ENCODE measurements at regions not wholly inside any gene's neighbourhood (a gene's known extent, or its start where the extent isn't known, plus 50 kb on each side); places are given as distances from the start of the nearest gene placed in this dataset.

GRCh38 chr9:103068753-103069152 is 73.6 kb downstream of the CYLC2 start:
- TF ChIP-seq CTCF (IDR thresholded peaks at IDR 0.05; ENCODE audit: low read depth, low read length) = no peak
- no peak for DNase-seq (ENCODE audit: extremely low read depth, low read depth)

GRCh38 chr9:103078581-103078980 is 83.4 kb downstream of the CYLC2 start:
- no peak for TF ChIP-seq CTCF (IDR thresholded peaks at IDR 0.05; ENCODE audit: low read depth, low read length)
- DNase-seq (ENCODE audit: extremely low read depth, low read depth) = no peak

- TF ChIP-seq CTCF (IDR thresholded peaks at IDR 0.05; ENCODE audit: low read depth, low read length) = no peak
- DNase-seq (ENCODE audit: extremely low read depth, low read depth) = no peak
Observed at GRCh38 chr9:103082494-103082893, 87.4 kb downstream of the CYLC2 start.

GRCh38 chr9:103089357-103089756 is 94.2 kb downstream of the CYLC2 start:
- DNase-seq (ENCODE audit: extremely low read depth, low read depth) = no peak

GRCh38 chr9:103104101-103104500 is 109.0 kb downstream of the CYLC2 start:
- no peak for TF ChIP-seq CTCF (IDR thresholded peaks at IDR 0.05; ENCODE audit: low read depth, low read length)
- DNase-seq (ENCODE audit: extremely low read depth, low read depth) = no peak

More at GRCh38 chr9:103089357-103089756, 94.2 kb downstream of the CYLC2 start:
- no peak for TF ChIP-seq CTCF (IDR thresholded peaks at IDR 0.05; ENCODE audit: low read depth, low read length)

- no peak for DNase-seq (ENCODE audit: extremely low read depth, low read depth)
- TF ChIP-seq CTCF (IDR thresholded peaks at IDR 0.05; ENCODE audit: low read depth, low read length) = no peak
Observed at GRCh38 chr9:103116246-103116645, 121.1 kb downstream of the CYLC2 start.

- no peak for TF ChIP-seq CTCF (IDR thresholded peaks at IDR 0.05; ENCODE audit: low read depth, low read length)
- DNase-seq (ENCODE audit: extremely low read depth, low read depth) = no peak
Observed at GRCh38 chr9:103126494-103126893, 131.4 kb downstream of the CYLC2 start.
